ENCODE measurements at regions not wholly inside any gene's neighbourhood (a gene's known extent, or its start where the extent isn't known, plus 50 kb on each side); places are given as distances from the start of the nearest gene placed in this dataset.
"Not testable (repeated sequence)": the region's sequence is repeated elsewhere in the genome, so short reads cannot be mapped to it uniquely, and the experiment has no call there.

GRCh38 chr3:127435299-127435698 lies 147.5 kb upstream of the PRR20G start:
- DNase-seq: not testable (repeated sequence)

DNA sequence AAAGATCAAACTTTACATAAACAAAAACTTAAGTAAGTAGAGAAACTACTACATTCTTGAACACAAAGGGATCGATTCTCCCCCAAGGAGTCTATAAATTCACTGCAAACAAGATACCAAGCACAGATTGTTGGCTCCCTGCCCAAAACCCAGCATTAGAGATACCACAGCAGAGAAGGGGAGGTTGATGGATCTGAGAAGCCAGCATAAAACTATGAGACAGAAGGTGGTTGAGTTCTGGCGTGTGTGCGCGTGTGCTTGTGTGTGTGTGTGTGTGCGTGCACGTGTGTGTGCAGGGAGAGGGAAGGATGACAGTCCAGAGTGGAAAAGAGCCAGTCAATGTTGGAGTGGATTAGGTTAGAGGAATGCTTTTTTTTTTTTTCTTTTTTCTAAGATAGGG lies 143.2 kb upstream of the PRR20G start:
- DNase-seq: no peak

GRCh38 chr3:127428344-127428997 lies 140.6 kb upstream of the PRR20G start:
- no peak for DNase-seq

DNA sequence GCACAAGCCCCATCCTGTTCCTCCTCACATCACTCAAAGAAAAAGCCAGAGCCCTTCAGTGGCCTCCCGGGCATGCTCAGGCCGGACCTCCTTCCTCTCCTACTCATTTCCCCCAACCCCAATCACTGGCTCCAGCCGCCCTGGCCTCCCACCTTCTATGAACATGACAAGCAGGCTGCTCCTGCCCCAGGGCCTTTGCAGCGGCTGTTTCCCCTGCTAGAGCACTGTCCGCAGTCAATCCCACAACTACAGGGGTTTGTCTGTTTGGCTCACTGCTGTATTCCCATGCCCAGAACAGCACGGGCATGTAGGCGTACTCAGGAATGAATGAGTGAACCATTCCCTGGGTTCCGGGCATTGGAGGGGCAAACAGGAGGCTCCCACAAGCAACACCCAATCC lies 139.8 kb upstream of the PRR20G start:
- no peak for DNase-seq

- DNase-seq: no peak
Measured at GRCh38 chr3:127427156-127427555, 139.3 kb upstream of the PRR20G start.

GRCh38 chr3:127426444-127427153 lies 138.8 kb upstream of the PRR20G start:
- DNase-seq: peak; percentile 12

- no peak for DNase-seq
Measured at GRCh38 chr3:127425505-127426443, 137.9 kb upstream of the PRR20G start.

DNA sequence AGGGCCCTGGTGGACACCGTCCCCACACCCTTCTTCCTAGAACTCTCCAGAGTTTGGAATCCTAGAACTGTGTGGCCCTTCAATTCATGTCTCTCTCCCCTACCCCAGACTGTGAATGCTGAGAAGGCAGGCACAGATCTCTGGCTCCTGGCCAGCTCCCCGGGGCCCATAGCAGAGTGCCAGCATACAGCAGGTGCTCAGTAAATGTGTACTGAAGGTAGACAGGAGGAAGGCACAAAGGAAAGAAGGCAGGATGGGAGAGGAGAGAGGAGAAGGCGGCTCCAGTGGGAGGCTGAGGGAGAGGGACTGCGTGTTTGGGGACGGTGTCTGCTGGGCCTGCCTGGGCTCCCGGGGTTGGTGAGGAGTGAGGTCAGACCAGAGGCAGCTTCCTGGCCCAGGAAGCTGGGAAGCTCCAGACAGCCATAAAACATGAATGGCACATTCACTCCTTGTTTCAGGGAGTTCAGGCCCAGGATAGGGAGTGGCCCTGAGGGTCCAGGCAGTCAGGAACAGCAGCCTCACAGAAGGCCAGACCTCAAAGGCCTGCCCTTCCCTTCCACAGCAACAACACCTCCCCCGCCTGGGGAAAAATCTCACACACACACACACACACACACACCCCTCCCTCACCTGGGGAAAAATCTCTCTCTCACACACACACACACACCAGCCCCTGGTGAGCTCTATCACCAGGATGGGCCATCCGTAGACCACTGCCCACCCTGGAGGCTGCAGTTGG lies 137.1 kb upstream of the PRR20G start:
- DNase-seq: no peak

DNA sequence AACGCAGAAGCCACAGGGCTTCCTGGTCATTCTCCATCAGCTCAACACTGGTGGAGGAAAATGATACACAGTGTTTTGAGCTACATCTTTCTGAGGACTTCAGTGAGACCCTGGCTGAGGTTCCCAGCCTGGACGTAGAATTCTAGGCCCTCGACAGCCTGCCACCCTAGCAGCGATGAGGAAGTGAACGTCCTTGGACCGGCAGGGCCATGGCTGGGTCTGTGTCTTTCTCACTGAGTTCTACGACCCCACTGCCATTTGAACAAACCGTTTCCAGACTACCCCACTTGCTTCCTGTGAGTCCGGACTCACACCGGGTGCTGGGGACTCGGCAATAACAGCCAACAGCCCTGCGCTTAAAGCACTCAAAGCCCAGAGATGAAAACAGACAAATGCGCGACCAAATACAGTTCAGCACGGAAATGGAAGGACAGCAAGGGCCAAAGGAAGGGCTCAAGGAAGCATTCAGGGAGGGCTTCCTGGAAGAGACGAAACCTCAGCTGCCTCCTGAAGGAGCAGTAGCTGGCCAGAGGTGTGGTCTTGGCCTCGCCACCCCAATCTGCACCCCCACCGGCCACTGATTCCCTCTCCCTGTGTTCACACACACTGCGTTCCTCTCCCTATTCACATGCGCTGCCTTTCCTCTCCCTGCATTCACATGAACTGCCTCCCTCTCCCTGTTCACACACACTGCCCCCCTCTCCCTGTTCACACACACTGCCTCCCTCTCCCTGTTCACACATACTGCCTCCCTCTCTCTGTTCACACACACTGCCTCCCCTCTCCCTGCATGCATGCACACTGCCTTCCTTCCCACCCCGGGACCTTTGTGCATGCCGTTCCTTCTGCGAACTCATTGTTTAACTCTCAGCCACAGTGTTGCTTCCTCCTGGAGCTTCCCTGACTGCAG lies 136.3 kb upstream of the PRR20G start:
- DNase-seq: no peak

GRCh38 chr3:127422663-127423375 lies 135.0 kb upstream of the PRR20G start:
- DNase-seq: no peak

GRCh38 chr3:127421943-127422662 lies 134.3 kb upstream of the PRR20G start:
- no peak for DNase-seq

DNA sequence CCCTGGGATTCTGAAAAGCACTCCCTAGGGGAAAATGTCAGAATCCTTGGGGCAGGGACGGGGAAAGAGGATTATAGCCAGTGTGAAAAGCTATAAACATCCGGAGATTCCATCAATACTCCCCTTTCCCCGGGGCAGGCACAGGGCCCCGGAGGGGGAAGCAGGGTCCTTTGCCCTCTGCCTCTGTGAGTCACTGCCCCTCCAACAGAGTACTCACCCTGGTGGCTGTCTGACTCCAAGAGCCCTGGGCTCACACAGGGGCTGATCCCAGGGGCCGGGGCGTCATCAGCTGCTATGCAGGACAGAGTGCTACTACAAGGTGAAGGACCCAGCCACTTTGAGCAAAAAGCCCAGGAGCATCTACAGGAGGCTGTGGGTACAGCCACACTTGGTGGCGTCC lies 133.0 kb upstream of the PRR20G start:
- DNase-seq: no peak

DNA sequence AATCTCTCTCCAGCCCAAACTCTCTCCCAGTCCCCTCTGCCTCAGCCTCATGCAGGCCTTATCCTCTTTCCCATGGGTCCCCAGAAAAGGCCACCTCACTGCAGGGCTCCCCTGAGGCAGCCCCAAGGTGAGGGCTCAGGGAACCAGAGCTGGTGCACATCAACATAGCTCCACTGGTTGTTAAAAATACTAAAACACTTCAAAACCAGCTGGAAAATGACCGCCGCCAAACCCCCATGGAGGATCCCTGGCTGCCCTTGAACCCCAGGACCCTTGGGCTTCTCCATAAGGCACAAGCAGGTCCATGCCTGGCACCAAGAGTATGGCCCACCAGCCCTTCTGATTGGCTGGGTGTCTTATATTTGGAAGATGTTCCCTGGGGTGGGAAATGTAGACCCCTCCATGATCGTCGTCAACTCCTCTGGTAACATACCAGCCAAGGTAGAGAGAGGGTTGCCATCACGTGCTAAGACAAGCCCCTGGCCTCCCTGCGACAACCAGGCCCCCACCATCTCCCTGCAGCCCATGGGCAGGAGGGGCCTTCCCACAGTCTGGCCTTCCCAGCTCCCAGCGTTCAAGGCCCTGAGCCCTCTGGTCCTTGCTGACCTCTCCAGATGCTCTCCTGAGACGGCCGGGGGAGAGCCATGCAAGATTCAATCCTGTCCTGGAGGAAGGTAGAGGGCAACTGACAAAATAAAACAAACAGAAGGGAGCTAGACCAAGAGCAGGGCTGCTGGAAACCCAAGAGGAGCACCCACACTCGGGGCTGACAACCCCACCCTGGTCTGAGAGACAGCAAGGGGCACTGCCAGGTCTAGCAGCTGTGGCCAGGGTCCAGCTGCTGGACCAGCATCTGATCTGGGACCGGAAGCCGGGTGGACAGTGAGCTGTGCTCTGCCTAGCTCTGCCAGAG lies 132.1 kb upstream of the PRR20G start:
- no peak for DNase-seq

GRCh38 chr3:127419182-127419581 lies 131.3 kb upstream of the PRR20G start:
- no peak for DNase-seq

- DNase-seq: no peak
Measured at GRCh38 chr3:127418560-127419147, 130.8 kb upstream of the PRR20G start.

DNA sequence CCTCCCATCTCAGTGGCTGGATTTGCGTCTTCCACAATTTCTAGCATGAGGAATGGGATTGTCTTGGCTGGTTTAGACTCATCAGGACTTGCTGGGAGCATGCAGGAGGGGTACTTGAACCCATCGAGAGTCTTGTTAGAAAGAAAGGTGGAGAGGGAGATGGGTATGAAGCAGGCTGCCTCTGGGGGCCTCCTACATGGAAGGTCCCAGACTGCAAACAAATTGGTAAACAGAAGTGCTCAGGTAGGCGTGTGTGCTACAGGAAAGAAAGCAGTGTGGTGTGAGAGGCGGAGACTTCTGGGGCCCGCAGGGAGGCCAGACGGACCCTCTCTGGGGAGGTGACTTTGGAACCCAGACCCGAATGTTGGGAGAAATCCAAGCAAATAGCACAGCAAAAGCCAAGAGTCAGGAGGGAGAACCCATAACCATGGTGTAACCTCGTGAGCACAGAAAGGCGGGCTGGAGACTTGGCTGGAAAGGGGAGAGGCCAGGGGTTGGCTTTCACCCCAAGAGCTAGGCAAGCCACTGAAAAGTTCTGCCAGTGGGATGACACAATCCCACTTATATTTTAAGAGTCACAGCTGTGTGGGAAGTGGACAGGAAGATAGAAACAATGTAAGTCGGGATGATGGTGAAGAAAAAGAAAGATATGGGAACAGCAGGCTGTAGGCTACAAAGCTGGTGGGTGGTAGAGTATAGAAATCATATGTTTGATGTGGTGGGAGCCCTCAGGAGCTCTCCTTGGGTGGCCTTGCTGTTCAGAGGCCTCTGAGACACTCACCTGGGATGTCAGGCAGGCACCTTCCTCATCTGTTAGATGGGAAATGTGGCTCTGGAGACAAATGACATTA lies 130.1 kb upstream of the PRR20G start:
- DNase-seq: no peak

- no peak for DNase-seq
Measured at GRCh38 chr3:127413871-127414270, 126.0 kb upstream of the PRR20G start.

DNA sequence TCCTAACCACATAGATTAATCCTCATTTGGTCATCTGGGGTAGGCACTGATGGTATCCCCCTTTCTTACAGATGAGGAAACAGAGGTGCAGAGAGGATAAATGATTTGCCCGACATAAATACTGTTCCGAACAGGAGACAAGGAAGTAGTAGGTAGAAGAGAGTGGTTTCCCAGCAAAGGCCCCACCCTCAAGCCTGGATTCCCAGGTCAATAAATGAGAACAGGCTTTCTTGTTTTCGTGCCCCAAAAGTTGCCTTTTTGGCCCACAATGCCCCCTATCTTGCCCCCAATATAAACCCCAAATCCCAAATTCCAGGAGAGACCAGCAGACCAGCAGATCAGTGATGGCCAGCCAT lies 125.5 kb upstream of the PRR20G start:
- no peak for DNase-seq

Measured in NCI-H748 treated with DMSO at 0.1 percent for 48 hours (cell line).